Liver (tissue), 8 donors: ENCODE measurements at regions not wholly inside any gene's neighbourhood (a gene's known extent, or its start where the extent isn't known, plus 50 kb on each side); places are given as distances from the start of the nearest gene placed in this dataset.
"Not testable (repeated sequence)": the region's sequence is repeated elsewhere in the genome, so short reads cannot be mapped to it uniquely, and the experiment has no call there.

Experiments used
- DNase-seq: peaks from one replicate; pipeline ENCODE4 v3.0.0-alpha.2; 2017; ENCODE audit warnings: low spot score
- H3K27ac ChIP-seq, 2 donors: one replicate each; pipeline ENCODE4 v1.7.0; 2013; ENCODE audit warnings: inconsistent platforms in 2 of 2, low read length in 2 of 2, control low read depth in 1 of 2, low read depth in 1 of 2, mild to moderate bottlenecking in 1 of 2
- H3K27me3 ChIP-seq, 4 donors: one replicate each; pipeline versions ENCODE4 v1.6.1 to v1.7.0; 2013; ENCODE audit warnings: low read length in 3 of 4, inconsistent platforms in 1 of 4, mild to moderate bottlenecking in 1 of 4, moderate library complexity in 1 of 4; ENCODE audit not compliant: control insufficient read depth in 4 of 4, insufficient read depth in 4 of 4
- H3K36me3 ChIP-seq, 4 donors: one replicate each; pipeline versions ENCODE4 v1.6.1 to v1.7.0; 2013; ENCODE audit warnings: low read length in 3 of 4, mild to moderate bottlenecking in 3 of 4, low read depth in 1 of 4, moderate library complexity in 1 of 4; ENCODE audit not compliant: control insufficient read depth in 4 of 4, insufficient read depth in 3 of 4
- H3K4me1 ChIP-seq, 4 donors: one replicate each; pipeline versions ENCODE4 v1.6.1 to v1.7.0; 2013; ENCODE audit warnings: low read length in 3 of 4, mild to moderate bottlenecking in 3 of 4, moderate library complexity in 1 of 4; ENCODE audit not compliant: control insufficient read depth in 4 of 4, insufficient read depth in 4 of 4
- H3K4me3 ChIP-seq, 3 donors: one replicate each; pipeline versions ENCODE4 v1.6.1 to v1.7.0; 2013; ENCODE audit warnings: low read length in 3 of 3, control low read depth in 1 of 3, low read depth in 1 of 3, mild to moderate bottlenecking in 1 of 3
- H3K9ac ChIP-seq, 2 donors: one replicate each; pipeline ENCODE4 v1.7.0; 2013; ENCODE audit warnings: low read length in 2 of 2, mild to moderate bottlenecking in 2 of 2, moderate library complexity in 2 of 2, control low read depth in 1 of 2, low read depth in 1 of 2
- H3K9me3 ChIP-seq, 4 donors: one replicate each; pipeline versions ENCODE4 v1.6.1 to v1.7.0; 2013; ENCODE audit warnings: low read length in 3 of 4; ENCODE audit not compliant: control insufficient read depth in 4 of 4
- EGR1 ChIP-seq, 2 donors: IDR thresholded peaks; 2 replicates each; pipeline ENCODE4 v1.6.1; 2016 to 2018; ENCODE audit warnings: antibody characterized with exemption in 2 of 2, low read depth in 2 of 2
- FOXA1 ChIP-seq: IDR thresholded peaks from 2 replicates; pipeline ENCODE4 v1.6.1; 2016; ENCODE audit warnings: antibody characterized with exemption
- FOXA2 ChIP-seq: IDR thresholded peaks from 2 replicates; pipeline ENCODE4 v1.6.1; 2016; ENCODE audit warnings: antibody characterized with exemption
- GABPA ChIP-seq, 2 donors: IDR thresholded peaks in 1 of 2; conservative IDR thresholded peaks in 1 of 2; 2 replicates each; pipeline ENCODE4 v1.6.1; 2016; ENCODE audit warnings: antibody characterized with exemption in 2 of 2, mild to moderate bottlenecking in 1 of 2, moderate library complexity in 1 of 2
- HNF4A ChIP-seq, 2 donors: conservative IDR thresholded peaks; 2 replicates each; pipeline ENCODE4 v1.6.1; 2016; ENCODE audit warnings: antibody characterized with exemption in 2 of 2, mild to moderate bottlenecking in 2 of 2
- HNF4G ChIP-seq: IDR thresholded peaks from 2 replicates; pipeline ENCODE4 v1.6.1; 2016; ENCODE audit warnings: antibody characterized with exemption
- JUND ChIP-seq, 2 donors: IDR thresholded peaks; 2 replicates each; pipeline ENCODE4 v1.6.1; 2016; ENCODE audit warnings: antibody characterized with exemption in 2 of 2
- NR2F2 ChIP-seq: IDR thresholded peaks from 2 replicates; pipeline ENCODE4 v1.6.1; 2016; ENCODE audit warnings: antibody characterized with exemption
- RAD21 ChIP-seq, 2 donors: IDR thresholded peaks; 2 replicates each; pipeline ENCODE4 v1.6.1; 2016; ENCODE audit warnings: antibody characterized with exemption in 2 of 2, mild to moderate bottlenecking in 2 of 2
- RXRA ChIP-seq, 2 donors: IDR thresholded peaks; 2 replicates each; pipeline ENCODE4 v1.6.1; 2017 to 2018; ENCODE audit warnings: antibody characterized with exemption in 2 of 2, mild to moderate bottlenecking in 1 of 2
- SP1 ChIP-seq: IDR thresholded peaks from 2 replicates; pipeline ENCODE4 v1.6.1; 2018; ENCODE audit warnings: antibody characterized with exemption, mild to moderate bottlenecking
- TAF1 ChIP-seq: conservative IDR thresholded peaks from 2 replicates; pipeline ENCODE4 v1.6.1; 2016; ENCODE audit warnings: antibody characterized with exemption, mild to moderate bottlenecking
- YY1 ChIP-seq: IDR thresholded peaks from 2 replicates; pipeline ENCODE4 v1.6.1; 2016; ENCODE audit warnings: antibody characterized with exemption, mild to moderate bottlenecking
- WGBS: extraction: QIAGEN DNeasy Blood & Tissue Kit; methylation state at CpG from one replicate; pipeline ENCODE4 v1.1.7; 2013; 5-methylcytosine and 5-hydroxymethylcytosine counted together
- TF ChIP-seq, protein P1 (sequence below): IDR thresholded peaks from 2 replicates; pipeline ENCODE4 v1.6.1; 2016; ENCODE audit warnings: antibody characterized with exemption, mild to moderate bottlenecking
- TF ChIP-seq, protein P2 (sequence below): IDR thresholded peaks from 2 replicates; pipeline ENCODE4 v1.6.1; 2016; ENCODE audit warnings: antibody characterized with exemption
- TF ChIP-seq, protein P3 (sequence below): IDR thresholded peaks from 2 replicates; pipeline ENCODE4 v1.6.1; 2016; ENCODE audit warnings: antibody characterized with exemption
- TF ChIP-seq, protein P4 (sequence below): fragments of 150-350 bp; IDR thresholded peaks from 2 replicates; pipeline ENCODE4 v1.5.1; 2017; ENCODE audit warnings: improper control_type of control experiment, low read depth, low read length; ENCODE audit not compliant: missing input control
- TF ChIP-seq, protein P5 (sequence below): IDR thresholded peaks from 2 replicates; pipeline ENCODE4 v1.6.1; 2016; ENCODE audit warnings: antibody characterized with exemption
- donor health status: healthy.
- donor health status: healthy.
- donor health status: healthy.
- donor health status: healthy.
- donor health status: healthy.

DNA sequence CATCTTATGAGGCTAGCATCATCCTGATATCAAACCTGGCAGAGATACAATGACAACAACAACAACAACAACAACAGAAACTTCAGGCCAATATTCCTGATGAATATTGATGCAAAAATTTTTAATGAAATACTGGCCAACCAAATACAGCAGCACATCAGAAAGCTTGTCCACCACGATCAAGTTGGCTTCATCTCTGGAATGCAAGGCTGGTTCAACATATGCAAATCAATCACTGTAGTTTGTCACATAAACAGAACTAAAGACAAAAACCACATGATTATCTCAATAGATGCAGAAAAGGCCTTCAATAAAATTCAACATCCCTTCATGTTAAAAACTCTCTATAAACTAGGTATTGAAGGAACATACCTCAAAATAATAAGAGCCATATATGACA is 397.3 kb downstream of the RAP2B start:
- not testable (repeated sequence) for H3K27ac ChIP-seq, H3K9ac ChIP-seq, H3K4me1 ChIP-seq, H3K27me3 ChIP-seq, DNase-seq, H3K9me3 ChIP-seq, H3K4me3 ChIP-seq, H3K36me3 ChIP-seq
- 75% methylated on average over 1 of the region's 1 CpG for WGBS

DNA sequence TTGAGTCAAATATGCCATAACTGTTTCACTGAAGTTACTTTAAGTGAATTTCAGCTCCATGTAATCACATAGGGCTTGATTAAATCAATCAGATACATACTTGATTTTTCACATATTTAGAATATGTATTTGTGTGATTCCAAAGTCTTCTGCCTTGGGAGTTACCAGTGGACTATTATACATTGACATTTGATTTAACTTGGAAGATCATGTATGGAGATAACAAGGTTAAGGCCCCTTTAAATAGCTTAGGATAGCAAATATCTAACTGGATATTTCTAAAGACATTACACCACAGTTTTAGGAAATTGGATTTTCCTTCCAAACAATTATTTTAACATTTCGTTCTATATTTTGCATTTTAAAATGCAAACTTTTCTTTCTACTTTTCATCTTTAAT is 405.0 kb downstream of the RAP2B start:
- Histone ChIP-seq H3K27me3 (no peaks in the 10 kb centered on the region), H3K9me3 (peaks cover 6 to 14% (median 10%) of the 10 kb centered on the region in 4 donors), H3K4me1 (no peaks in the 10 kb centered on the region), H3K9ac (no peak overlapping the region), H3K36me3 (no peaks in the 10 kb centered on the region), H3K27ac (no peak overlapping the region), H3K4me3 (no peak overlapping the region)
- TF ChIP-seq YY1 (no peak), NR2F2 (no peak), SP1 (no peak), RXRA (IDR thresholded peaks at IDR 0.05) (no peak), HNF4A (conservative IDR thresholded peaks at IDR 0.05) (no peak), EGR1 (IDR thresholded peaks at IDR 0.05; ENCODE audit: low read depth in 2 of 2) (no peak), HNF4G (no peak), TAF1 (no peak), RAD21 (IDR thresholded peaks at IDR 0.05) (no peak), GABPA (IDR thresholded peaks at IDR 0.05 in 1 of 2, conservative IDR thresholded peaks at IDR 0.05 in 1 of 2) (no peak), FOXA1 (no peak), FOXA2 (no peak), JUND (IDR thresholded peaks at IDR 0.05) (no peak)
- TF ChIP-seq, protein P1, sequence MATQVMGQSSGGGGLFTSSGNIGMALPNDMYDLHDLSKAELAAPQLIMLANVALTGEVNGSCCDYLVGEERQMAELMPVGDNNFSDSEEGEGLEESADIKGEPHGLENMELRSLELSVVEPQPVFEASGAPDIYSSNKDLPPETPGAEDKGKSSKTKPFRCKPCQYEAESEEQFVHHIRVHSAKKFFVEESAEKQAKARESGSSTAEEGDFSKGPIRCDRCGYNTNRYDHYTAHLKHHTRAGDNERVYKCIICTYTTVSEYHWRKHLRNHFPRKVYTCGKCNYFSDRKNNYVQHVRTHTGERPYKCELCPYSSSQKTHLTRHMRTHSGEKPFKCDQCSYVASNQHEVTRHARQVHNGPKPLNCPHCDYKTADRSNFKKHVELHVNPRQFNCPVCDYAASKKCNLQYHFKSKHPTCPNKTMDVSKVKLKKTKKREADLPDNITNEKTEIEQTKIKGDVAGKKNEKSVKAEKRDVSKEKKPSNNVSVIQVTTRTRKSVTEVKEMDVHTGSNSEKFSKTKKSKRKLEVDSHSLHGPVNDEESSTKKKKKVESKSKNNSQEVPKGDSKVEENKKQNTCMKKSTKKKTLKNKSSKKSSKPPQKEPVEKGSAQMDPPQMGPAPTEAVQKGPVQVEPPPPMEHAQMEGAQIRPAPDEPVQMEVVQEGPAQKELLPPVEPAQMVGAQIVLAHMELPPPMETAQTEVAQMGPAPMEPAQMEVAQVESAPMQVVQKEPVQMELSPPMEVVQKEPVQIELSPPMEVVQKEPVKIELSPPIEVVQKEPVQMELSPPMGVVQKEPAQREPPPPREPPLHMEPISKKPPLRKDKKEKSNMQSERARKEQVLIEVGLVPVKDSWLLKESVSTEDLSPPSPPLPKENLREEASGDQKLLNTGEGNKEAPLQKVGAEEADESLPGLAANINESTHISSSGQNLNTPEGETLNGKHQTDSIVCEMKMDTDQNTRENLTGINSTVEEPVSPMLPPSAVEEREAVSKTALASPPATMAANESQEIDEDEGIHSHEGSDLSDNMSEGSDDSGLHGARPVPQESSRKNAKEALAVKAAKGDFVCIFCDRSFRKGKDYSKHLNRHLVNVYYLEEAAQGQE = no peak
- TF ChIP-seq, protein P2, sequence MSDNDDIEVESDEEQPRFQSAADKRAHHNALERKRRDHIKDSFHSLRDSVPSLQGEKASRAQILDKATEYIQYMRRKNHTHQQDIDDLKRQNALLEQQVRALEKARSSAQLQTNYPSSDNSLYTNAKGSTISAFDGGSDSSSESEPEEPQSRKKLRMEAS = no peak
- TF ChIP-seq, protein P3, sequence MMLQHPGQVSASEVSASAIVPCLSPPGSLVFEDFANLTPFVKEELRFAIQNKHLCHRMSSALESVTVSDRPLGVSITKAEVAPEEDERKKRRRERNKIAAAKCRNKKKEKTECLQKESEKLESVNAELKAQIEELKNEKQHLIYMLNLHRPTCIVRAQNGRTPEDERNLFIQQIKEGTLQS = no peak
- 58% methylated on average over 1 of the region's 1 CpG for WGBS
- no peak for DNase-seq

DNA sequence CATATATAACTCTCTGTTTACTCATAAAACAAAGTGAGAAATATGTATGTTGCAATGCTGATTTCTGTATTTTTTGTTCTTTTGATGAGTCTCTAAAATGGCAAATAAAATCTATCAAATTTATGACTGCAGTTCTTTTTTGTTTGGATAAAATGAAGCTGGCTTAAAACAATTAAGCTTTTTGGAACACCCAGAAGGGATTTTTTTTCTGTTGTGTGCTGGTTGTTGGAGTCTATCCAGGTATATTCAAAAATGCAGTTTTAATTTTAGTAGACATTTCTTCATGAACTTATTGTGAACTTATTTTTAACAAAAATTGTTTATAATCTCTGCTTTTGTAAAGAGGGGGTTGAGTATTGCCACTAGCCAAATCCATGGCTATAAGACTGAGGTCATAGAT is 405.5 kb downstream of the RAP2B start:
- DNase-seq = no peak
- H3K4me1 ChIP-seq = no peaks in the 10 kb centered on the region
- TF ChIP-seq RXRA (IDR thresholded peaks at IDR 0.05) = no peak
- no peak for TF ChIP-seq EGR1 (IDR thresholded peaks at IDR 0.05; ENCODE audit: low read depth in 2 of 2)
- TF ChIP-seq, protein P4, sequence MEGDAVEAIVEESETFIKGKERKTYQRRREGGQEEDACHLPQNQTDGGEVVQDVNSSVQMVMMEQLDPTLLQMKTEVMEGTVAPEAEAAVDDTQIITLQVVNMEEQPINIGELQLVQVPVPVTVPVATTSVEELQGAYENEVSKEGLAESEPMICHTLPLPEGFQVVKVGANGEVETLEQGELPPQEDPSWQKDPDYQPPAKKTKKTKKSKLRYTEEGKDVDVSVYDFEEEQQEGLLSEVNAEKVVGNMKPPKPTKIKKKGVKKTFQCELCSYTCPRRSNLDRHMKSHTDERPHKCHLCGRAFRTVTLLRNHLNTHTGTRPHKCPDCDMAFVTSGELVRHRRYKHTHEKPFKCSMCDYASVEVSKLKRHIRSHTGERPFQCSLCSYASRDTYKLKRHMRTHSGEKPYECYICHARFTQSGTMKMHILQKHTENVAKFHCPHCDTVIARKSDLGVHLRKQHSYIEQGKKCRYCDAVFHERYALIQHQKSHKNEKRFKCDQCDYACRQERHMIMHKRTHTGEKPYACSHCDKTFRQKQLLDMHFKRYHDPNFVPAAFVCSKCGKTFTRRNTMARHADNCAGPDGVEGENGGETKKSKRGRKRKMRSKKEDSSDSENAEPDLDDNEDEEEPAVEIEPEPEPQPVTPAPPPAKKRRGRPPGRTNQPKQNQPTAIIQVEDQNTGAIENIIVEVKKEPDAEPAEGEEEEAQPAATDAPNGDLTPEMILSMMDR = no peak
- TF ChIP-seq, protein P5, sequence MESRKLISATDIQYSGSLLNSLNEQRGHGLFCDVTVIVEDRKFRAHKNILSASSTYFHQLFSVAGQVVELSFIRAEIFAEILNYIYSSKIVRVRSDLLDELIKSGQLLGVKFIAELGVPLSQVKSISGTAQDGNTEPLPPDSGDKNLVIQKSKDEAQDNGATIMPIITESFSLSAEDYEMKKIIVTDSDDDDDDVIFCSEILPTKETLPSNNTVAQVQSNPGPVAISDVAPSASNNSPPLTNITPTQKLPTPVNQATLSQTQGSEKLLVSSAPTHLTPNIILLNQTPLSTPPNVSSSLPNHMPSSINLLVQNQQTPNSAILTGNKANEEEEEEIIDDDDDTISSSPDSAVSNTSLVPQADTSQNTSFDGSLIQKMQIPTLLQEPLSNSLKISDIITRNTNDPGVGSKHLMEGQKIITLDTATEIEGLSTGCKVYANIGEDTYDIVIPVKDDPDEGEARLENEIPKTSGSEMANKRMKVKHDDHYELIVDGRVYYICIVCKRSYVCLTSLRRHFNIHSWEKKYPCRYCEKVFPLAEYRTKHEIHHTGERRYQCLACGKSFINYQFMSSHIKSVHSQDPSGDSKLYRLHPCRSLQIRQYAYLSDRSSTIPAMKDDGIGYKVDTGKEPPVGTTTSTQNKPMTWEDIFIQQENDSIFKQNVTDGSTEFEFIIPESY = no peak
- TF ChIP-seq SP1 = no peak
- TF ChIP-seq, protein P3 = no peak
- TF ChIP-seq, protein P2 = no peak

More for the DNA sequence above, 405.5 kb downstream of the RAP2B start:
- H3K9ac ChIP-seq = no peak overlapping the region
- no peaks in the 10 kb centered on the region for H3K27me3 ChIP-seq
- no peak overlapping the region for H3K4me3 ChIP-seq
- peaks cover 6 to 14% (median 9%) of the 10 kb centered on the region in 4 donors for H3K9me3 ChIP-seq
- no peak overlapping the region for H3K27ac ChIP-seq
- H3K36me3 ChIP-seq = no peaks in the 10 kb centered on the region
